ENCODE measurements at regions not wholly inside any gene's neighbourhood (a gene's known extent, or its start where the extent isn't known, plus 50 kb on each side); places are given as distances from the start of the nearest gene placed in this dataset.

GRCh38 chr4:23455456-23456158, 434.2 kb downstream of the PPARGC1A start:
- Mint-ChIP-seq H3K9me3 (peaks cover 18 to 31% of the 10 kb centered on the region in 2 donors), H3K4me3 (no peak overlapping the region), H3K27ac (no peak overlapping the region), H3K27me3 (ENCODE audit: low read depth in 2 of 2) (no peaks in the 10 kb centered on the region), H3K4me1 (no peaks in the 10 kb centered on the region), H3K36me3 (no peaks in the 10 kb centered on the region)
- WGBS (ENCODE audit: insufficient coverage) = 86% methylated on average over 2 of the region's 5 CpGs
- no peak for TF ChIP-seq CTCF (IDR thresholded peaks at IDR 0.05)
- Histone ChIP-seq H3K27me3 (ENCODE audit: control insufficient read depth, insufficient read depth, low read length) (no peaks in the 10 kb centered on the region), H3K36me3 (ENCODE audit: control insufficient read depth, insufficient read depth, low read length) (no peaks in the 10 kb centered on the region), H3K4me1 (ENCODE audit: control insufficient read depth, insufficient read depth, low read length) (no peaks in the 10 kb centered on the region), H3K4me3 (ENCODE audit: low read length) (no peak overlapping the region), H3K27ac (ENCODE audit: low read length) (no peak overlapping the region), H3K9me3 (ENCODE audit: control insufficient read depth, insufficient read depth, low read length) (no peaks in the 10 kb centered on the region)
- no peak for ATAC-seq
- no peak for DNase-seq
- intact Hi-C loops (cut with micrococcal nuclease) = no loop called here

- WGBS (ENCODE audit: insufficient coverage) = 100% methylated on average over 1 of the region's 1 CpG
Observed at GRCh38 chr4:23441530-23442069, 448.2 kb downstream of the PPARGC1A start.

DNA sequence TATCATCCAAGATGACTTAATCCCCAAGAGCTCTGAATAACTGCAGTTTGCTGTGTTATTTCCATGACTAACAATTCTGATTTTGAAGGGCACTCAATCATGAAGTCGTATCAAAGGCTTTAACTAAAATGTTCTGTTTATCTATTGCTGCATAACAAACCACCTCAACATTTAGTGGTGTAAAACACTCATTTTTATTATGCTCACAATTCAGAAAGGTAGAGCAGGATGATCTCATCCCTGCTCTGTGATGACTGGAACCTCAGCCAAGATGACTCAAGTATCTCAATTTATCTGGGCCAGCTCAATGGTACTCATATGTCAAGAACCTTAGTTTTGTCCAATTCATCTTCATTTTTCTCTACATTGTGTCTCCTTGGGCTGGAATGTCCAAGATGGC, 451.1 kb downstream of the PPARGC1A start:
- DNase-seq (no peak), ATAC-seq (no peak)
- intact Hi-C loops (cut with micrococcal nuclease) = no loop called here
- no peaks in the 10 kb centered on the region for H3K27me3 Mint-ChIP-seq (ENCODE audit: low read depth in 2 of 2)
- Histone ChIP-seq H3K36me3 (ENCODE audit: control insufficient read depth, insufficient read depth, low read length) (no peaks in the 10 kb centered on the region), H3K4me3 (ENCODE audit: low read length) (no peak overlapping the region), H3K4me1 (ENCODE audit: control insufficient read depth, insufficient read depth, low read length) (no peaks in the 10 kb centered on the region), H3K27me3 (ENCODE audit: control insufficient read depth, insufficient read depth, low read length) (no peaks in the 10 kb centered on the region), H3K27ac (ENCODE audit: low read length) (no peak overlapping the region), H3K9me3 (ENCODE audit: control insufficient read depth, insufficient read depth, low read length) (peaks cover 3% of the 10 kb centered on the region)
- no peak for TF ChIP-seq CTCF (IDR thresholded peaks at IDR 0.05)
- H3K9me3 Mint-ChIP-seq = peaks cover 14 to 16% of the 10 kb centered on the region in 2 donors
- no peak overlapping the region for H3K4me3 Mint-ChIP-seq
- no peak overlapping the region for H3K27ac Mint-ChIP-seq
- 67% methylated on average over 1 of the region's 1 CpG for WGBS (ENCODE audit: insufficient coverage)
- no peaks in the 10 kb centered on the region for H3K36me3 Mint-ChIP-seq
- H3K4me1 Mint-ChIP-seq = no peaks in the 10 kb centered on the region

More at GRCh38 chr4:23441530-23442069, 448.2 kb downstream of the PPARGC1A start:
- Mint-ChIP-seq H3K27ac (no peak overlapping the region), H3K4me1 (no peaks in the 10 kb centered on the region), H3K9me3 (peaks cover 18% of the 10 kb centered on the region in 2 donors), H3K36me3 (no peaks in the 10 kb centered on the region), H3K27me3 (ENCODE audit: low read depth in 2 of 2) (no peaks in the 10 kb centered on the region), H3K4me3 (no peak overlapping the region)
- Histone ChIP-seq H3K27ac (ENCODE audit: low read length) (no peak overlapping the region), H3K36me3 (ENCODE audit: control insufficient read depth, insufficient read depth, low read length) (no peaks in the 10 kb centered on the region), H3K27me3 (ENCODE audit: control insufficient read depth, insufficient read depth, low read length) (no peaks in the 10 kb centered on the region), H3K4me1 (ENCODE audit: control insufficient read depth, insufficient read depth, low read length) (no peaks in the 10 kb centered on the region), H3K9me3 (ENCODE audit: control insufficient read depth, insufficient read depth, low read length) (no peaks in the 10 kb centered on the region), H3K4me3 (ENCODE audit: low read length) (no peak overlapping the region)
- no peak for TF ChIP-seq CTCF (IDR thresholded peaks at IDR 0.05)
- ATAC-seq (no peak), DNase-seq (no peak)
- intact Hi-C loops (cut with micrococcal nuclease) = no loop called here

GRCh38 chr4:23429497-23429896, 460.4 kb downstream of the PPARGC1A start:
- no peak overlapping the region for H3K27ac Mint-ChIP-seq
- peaks cover 24 to 37% of the 10 kb centered on the region in 2 donors for H3K9me3 Mint-ChIP-seq
- no peaks in the 10 kb centered on the region for H3K4me1 Mint-ChIP-seq
- Histone ChIP-seq H3K27me3 (ENCODE audit: control insufficient read depth, insufficient read depth, low read length) (no peaks in the 10 kb centered on the region), H3K4me3 (ENCODE audit: low read length) (no peak overlapping the region), H3K27ac (ENCODE audit: low read length) (no peak overlapping the region), H3K36me3 (ENCODE audit: control insufficient read depth, insufficient read depth, low read length) (no peaks in the 10 kb centered on the region), H3K4me1 (ENCODE audit: control insufficient read depth, insufficient read depth, low read length) (no peaks in the 10 kb centered on the region), H3K9me3 (ENCODE audit: control insufficient read depth, insufficient read depth, low read length) (peaks cover under 1% of the 10 kb centered on the region)
- intact Hi-C loops (cut with micrococcal nuclease) = no loop called here
- ATAC-seq (no peak), DNase-seq (no peak)
- no peaks in the 10 kb centered on the region for H3K27me3 Mint-ChIP-seq (ENCODE audit: low read depth in 2 of 2)
- no peak for TF ChIP-seq CTCF (IDR thresholded peaks at IDR 0.05)
- peaks cover 7% of the 10 kb centered on the region for H3K36me3 Mint-ChIP-seq
- H3K4me3 Mint-ChIP-seq = no peak overlapping the region

Data from natural killer cell (primary cell).